GM19351 (cell line): ENCODE measurements at regions not wholly inside any gene's neighbourhood (a gene's known extent, or its start where the extent isn't known, plus 50 kb on each side); places are given as distances from the start of the nearest gene placed in this dataset.
"Not testable (repeated sequence)": the region's sequence is repeated elsewhere in the genome, so short reads cannot be mapped to it uniquely, and the experiment has no call there.

Source experiments
- ATAC-seq: cut with Tn5 transposase; IDR thresholded peaks from one replicate; pipeline ENCODE4 v1.9.1; 2021; ENCODE audit warnings: mild to moderate bottlenecking, moderate library complexity; ENCODE audit not compliant: unreplicated experiment

DNA sequence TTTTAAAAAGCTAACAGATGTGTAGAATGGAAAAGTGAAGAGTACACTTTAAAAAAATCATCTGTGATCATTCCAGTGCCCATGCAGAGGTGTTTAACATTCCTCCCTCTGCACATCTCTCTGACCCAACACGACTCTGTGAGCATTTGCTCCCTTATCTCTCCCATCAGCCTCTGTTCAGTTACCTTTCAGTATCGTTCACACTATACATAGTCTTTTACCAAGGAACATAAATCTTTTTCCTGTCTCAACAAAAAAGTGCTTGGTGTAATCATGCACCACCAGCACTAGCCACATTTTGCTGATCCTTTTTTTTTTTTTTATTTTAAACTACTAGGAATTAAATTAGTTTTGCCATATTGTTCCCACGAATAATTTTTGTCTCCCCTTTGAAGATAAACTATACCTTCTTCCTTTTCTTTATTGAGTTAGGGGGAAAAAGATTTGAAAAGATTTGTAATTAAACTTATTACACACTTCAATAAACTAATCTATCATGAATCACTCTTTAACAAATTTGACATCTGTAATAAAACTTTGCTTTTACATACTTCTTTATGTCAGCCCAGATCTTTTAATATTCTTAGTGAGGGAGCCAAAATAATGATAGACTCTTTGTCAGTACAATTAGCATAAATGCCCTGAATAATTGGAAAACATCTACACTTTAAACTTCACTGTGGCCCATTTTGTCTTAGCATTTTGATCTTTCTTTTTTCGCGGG, 489.8 kb upstream of the FANCL start:
- ATAC-seq, result no peak

DNA sequence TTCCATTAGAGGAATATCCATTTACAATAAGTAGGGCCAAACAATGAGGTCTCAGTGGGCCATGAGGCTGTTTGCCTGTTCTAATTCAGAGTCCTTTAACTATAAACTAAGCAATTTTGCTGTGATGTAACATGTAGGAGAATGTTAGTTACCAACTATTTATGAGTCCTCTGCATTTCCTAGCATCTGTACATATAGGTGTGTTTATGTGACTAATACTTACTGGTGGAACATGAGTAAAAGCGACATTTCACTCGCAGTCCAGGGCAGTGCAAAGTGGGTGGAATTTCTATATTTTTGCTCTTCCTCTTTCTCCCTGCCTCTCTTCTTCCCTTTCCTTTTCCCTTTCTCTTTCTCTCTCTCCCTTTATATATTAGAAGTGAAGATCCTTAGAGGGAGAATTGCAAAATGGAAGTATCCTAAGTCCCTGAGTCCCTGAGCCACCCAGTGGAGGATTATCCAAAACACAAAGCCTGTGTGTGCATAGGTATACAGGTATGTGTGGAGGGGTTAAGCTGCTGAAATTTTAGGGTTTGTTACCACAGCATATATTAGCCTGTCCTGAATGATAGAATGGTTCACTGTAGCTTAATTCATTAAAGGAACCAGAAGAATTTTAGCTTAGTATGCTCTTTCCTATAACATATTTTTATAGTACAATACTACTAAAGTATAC, 487.0 kb upstream of the FANCL start:
- ATAC-seq, result no peak

DNA sequence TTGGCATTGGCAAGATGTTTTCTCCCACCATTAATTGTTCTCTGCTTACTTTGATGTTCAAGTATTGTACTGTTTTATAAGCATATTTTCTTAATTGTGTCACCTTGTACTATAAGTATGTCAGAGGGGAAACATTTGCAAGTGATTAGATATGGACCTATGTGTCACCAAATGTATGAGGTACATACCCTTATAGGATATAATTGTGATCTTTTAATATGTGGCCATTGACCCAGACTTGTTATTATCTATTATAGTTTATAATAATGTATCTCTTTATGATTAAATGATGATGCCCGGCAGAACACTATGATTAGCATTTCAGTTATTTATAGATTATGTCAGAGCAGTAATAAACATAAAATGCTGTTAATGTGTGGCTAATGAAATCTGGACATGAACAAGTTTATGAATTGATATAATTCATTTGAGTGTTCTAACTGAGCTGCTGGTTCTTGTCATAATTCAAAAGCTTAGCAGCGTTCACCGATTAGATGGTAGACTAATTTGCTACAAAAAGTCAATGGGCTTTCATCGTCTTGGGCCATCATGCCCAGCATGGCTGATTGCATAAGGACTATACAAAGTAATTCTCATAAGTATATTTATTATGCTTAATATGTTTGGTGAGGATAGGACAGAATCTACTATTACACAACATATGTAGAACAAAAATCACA, 480.9 kb upstream of the FANCL start:
- ATAC-seq, result no peak

DNA sequence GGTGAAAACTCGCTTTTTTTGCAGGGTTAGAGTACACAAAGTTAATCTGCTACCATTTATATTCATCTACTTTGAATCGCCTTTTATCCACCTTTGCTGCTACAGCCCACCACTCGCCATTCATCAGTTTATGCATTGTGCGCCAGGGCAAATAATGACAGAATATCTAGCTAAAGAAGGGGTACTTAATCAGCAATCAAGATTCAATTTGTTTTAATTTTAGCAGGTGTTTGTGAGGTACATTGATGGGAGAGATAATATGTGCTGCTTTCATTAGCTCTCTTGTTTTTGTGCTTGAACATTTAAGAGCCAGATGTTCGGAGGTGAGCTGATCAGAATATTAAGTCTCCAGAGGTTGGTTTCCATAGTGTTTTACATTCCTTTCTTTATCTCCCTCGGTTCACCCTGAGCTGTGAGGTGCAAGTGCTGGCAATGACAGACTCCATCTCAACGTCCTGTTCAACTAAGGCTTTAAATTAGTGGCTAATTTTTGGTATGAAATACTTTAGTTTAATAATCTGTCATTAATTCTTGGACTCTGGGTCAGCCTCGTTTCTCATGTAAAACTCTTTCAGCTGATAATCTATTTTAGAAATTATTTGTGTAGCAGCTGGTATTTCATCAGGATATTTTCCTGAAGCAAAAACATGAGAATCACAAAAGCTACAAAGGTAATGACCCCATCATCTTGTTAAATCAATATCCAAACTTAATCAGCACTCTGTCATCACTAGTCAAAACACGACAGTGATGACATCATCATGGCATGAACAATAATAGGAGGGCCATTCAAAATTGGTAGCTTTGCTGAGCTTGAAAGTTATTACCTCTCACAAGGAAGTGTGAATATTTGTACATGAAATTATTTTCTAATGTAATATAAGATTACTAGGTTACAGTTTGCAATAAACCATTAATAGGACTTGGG, 479.9 kb upstream of the FANCL start:
- ATAC-seq, result no peak

DNA sequence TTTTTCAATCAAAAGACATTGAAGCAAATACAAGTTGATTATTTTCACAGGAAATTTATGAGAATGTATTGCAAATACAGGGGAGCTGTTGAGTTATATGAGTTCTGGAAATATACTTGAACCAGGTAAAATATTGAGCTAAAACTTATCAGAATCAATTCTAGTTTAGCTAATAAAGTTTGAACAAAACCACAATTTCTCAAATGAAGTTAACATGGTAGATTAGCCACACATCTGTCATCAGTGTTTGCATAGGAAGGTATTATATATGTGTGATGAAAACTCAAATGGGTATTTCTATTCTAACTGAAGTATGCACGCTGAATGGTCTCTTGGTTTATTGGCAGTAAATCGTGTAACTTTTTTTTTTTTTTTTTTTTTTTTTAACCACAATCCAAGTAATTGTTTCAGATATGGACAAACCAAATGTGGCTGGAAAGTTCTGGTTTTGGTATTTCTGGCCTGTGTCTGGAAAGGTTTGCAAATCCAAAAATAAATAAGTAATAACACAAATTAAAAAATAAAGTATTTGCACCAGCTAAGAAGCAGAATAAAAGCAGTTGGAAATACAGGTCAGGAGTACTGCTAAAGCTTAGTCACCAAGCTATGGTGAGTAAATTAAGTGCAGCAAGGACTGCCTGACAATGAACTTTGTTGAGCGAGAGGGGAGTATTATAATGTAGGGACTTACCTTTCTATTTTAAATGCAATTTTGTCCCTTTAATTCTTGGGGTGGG, 479.1 kb upstream of the FANCL start:
- ATAC-seq, result no peak

DNA sequence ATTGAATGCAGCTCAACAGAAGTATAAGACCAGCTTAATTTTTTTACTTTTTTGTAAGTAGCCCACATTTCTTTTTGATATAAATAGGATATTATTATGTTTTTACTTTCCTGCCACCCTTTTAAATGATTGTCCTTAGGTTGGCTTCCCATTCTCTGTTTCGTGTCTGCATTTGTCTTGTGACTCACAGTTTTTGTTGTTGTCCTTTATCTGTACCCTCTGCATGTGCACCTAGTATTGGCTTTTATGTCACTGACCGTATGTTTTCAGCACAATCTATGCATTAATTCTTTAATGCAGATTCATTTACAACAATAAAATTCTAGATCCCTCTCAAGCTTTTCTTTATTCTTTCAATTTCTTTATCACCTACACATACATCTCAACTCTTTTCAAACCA, 474.2 kb upstream of the FANCL start:
- no peak for ATAC-seq

DNA sequence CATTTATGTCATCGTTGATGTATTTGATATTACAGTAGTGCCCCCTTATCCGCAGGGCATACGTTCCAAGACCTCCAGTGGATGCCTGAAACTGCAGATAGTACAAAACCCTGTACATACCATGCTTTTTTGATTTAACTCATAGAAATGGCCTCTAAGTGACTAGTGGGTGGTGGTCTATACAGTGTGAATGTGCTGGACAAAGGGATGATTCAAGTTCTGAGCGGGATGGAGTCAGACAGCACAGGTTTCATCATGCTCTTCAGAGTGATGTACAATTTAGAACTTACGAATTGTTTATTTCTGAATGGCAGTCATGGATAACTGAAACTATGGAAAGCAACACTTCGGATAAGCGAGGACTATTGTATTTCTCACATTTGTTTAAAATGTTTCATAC, 473.1 kb upstream of the FANCL start:
- ATAC-seq, result no peak

DNA sequence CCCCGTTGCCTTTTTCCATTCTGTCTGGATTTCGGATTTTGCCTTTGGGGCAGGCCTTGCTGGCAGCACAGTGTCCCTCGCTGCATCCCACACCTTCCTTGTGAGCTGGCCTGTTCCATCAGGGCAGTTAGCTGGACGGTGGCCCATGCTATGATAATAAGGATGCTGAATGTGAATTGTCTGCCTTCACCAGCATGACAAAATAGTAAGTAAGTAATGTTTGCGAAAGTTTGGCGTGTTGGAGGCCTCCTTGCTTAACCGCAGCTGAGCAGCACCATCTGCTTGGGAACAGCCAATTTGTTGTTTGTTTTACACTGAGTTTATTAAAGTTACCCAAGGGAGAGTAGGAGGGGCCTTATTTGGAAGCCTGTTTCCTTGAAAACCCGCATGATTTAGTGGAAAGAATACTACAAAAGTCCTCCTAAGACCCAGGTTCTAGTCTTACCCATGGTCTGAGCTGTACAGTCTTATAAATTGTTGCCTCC, 469.7 kb upstream of the FANCL start:
- ATAC-seq, result no peak

DNA sequence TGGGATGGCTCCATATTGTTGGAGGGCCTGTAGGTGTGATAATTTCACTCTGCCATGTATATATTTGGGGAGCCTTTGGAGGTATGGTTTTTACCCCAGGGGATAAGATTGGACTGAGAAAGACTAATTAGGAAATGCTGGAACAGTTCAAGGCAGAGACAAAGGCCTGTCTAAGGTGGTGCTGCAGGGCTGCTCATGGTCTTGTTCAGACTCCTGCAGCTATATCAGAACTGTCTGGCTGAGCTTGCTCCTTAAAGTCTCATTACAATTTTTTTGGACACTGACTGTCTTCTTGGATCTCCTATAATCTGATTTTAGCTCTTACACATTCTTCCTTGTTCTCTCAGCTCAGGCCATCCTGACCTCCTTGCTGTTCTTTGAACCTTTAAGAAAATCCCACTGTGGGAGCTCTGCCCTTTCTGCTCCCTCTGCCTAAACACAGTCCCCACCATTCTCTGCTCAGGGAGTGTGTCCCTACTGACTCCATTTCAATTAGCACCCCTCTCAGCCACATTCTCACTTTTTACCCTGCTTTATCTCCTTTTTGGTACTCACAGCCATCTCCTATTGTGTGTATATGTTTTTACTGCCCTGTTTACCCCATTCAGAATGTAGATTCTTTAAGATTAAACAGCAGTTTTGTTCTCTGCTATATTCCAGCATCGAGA, 468.7 kb upstream of the FANCL start:
- no peak for ATAC-seq

DNA sequence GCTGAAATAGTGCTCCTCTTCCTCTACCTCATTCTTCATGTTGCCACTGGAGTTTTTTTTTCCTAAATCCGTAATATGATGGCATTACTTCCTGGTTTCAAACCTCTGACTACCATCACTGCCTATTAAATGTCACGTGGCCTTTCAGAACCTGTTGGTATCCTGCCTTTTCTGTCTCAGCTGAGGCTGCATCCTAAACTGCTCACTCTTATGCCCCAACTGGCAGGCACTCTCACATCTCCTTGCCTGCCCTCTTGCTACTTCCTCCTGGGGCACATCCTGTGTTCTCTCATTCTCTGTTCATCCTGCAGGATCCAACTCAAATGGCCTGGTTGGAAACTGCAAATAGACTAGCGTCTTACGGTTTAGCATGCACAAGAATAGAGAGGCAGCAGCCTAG, 468.1 kb upstream of the FANCL start:
- ATAC-seq, result no peak

DNA sequence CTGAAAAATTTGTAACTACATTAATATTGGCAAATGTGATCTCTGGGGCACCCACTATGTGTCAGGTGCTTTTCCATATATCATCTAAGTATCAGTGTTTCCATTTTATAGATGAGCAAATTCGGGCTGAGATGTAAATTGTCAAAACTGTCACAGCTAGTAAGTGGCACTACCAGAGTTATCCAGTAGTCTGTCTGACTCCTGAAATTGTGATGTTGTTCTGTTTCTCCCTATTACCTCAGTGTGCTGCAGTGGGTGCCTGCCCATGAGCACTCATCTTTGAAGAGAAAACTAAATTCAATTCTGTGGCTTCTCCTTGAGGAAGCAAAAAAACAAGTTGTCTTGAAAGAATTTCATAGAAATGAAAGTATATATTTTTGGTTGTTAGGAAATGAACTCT, 467.4 kb upstream of the FANCL start:
- ATAC-seq, result no peak

DNA sequence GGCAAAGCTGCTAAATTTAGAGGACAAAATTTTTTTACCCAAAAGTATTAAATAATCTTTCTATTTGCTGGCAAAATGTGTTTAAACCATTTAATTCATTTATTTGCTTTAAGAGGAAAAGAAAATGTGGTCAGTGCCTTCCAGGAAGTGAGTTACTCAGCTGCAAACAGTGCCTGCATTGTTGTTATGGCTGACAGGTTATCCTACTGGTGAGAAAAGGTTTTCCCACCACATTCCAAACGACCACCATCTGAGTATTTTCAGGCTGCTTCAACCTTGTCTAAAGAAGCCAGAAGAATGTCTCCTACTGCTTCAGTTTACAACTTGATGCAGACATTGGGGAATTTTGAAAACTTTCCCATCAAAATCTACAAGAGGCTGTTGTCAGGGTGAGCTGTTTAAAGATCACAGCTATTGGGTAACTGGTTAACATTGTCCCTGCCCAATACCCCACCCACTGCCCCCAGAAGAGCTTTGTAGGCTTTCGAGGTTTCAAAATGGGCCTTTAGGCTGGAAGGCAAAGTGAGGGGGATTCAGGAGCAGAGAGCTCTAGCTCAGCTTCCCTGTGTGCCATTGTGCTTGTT, 461.3 kb upstream of the FANCL start:
- no peak for ATAC-seq

DNA sequence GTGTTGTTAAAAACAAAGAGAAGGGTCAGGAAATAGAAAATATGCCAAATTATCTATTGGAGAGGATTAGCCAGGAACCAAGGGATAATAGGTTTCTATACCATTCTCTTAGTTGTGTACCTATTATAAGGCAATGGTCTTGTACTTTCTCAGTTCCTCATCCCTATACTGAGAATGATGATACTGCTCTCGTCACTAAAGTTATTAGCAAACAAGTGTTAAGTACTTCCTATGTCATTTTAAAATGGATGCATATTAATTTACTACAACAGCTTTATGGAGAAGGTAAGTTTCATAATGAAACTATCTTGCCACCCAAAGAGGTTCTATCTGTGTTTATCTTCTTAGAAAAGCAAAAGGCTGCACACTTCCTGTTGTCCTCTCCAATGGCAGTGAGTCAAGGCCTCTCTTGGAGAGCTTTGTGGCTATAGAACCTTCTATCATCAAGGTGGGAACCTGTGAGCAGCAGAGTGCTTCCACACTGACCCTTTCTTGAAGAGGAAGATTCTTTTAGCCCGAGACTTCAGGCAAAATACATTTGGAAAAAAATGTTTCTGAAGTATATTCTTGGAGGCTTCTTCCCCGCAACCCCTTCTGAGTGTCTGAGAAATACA, 460.7 kb upstream of the FANCL start:
- peak; percentile 78 for ATAC-seq

DNA sequence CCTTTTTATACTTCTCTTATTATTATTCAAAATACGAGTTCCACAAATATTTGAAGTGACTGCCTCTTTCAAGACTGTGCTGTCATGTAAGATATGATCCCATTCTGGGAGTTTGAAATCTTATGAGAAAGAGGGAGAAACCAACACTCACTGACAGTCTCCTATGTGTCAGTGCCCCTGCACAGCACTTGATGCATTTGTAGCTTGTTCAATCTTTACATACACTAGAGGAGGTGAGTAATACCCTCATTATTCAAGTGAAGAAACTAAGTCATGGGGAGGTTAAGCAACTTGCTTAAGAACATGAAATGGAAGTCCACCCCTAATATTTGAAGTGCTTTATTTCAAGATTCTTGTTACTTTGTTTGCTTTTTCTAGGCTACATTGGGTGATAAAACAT, 459.5 kb upstream of the FANCL start:
- no peak for ATAC-seq

DNA sequence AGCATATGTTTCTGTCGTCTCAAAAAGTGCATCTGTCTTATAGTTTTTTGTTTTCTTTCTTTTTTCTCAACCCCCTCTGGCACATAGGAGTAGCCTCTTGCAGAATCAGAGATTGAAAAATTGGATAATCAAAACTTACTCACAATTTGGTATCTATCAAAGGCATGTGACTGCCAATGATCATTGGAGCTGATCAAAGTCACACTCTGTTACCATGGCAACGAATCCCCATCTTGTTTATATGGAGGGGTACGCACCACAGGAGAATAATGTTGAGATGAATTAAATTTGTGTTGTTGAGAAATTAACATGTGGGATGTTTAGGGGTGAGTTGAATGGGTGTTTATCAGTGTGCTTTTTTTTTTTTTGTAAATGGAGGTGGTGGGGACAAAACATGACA, 458.3 kb upstream of the FANCL start:
- no peak for ATAC-seq

DNA sequence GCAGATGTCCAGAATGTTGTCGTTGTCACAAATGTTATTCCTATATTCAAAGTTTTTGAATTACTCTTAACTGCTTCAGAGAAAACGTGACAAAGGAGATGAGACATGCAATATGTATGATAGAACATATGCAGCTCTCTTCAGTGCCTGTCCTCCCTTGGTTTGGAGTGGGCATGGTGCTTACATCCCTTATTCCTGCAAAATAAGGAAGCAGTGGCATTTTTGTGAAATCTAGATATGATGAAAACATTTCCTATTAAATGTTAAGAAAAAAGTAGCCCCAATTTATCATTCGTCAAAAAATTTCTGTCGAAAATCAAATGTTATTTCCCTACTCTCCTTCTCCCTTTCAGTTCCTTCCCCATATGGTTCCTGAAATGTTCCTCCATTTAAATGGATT, 457.5 kb upstream of the FANCL start:
- ATAC-seq, result no peak

DNA sequence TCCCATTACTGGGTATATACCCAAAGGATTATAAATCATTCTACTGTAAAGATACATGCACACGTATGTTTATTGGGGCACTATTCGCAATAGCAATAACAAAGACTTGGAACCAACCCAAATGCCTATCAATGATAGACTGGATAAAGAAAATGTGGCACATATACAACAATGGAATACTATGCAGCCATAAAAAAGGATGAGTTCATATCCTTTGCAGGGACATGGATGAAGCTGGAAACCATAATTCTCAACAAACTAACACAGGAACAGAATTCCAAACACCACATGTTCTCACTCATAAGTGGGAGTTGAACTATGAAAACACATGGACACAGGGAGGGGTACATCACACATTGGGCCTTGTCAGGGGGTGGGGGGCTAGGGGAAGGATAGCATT, 453.0 kb upstream of the FANCL start:
- not testable (repeated sequence) for ATAC-seq

DNA sequence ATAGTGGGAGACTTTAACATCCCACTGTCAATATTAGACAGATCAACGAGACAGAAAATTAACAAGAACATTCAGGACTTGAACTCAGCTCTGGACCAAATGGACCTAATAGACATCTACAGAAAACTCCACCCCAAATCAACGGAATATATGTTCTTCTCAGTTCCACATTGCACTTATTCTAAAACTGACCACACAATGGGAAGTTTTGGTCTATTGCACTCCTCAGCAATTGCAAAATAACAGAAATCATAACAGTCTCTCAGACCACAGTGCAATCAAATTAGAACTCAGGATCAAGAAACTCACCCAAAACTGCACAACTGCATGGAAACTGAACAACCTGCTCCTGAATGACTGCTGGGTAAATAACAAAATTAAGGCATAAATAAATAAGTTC, 449.9 kb upstream of the FANCL start:
- ATAC-seq, result not testable (repeated sequence)

DNA sequence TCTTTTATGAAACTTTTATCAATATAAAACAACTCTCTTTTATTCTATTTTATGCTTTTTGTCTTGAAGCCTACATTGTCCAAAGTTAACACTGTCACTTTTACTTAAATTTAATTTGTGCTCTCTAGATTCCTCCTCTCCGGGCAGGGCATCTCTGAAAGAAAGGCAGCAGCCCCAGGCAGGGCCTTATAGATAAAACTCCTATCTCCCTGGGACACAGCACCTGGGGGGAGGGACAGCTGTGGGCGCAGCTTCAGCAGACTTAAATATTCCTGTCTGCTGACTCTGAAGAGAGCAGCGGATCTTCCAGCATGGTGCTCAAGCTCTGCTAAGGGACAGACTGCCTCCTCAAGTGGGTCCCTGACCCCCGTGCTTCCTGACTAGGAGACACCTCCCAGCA, 447.7 kb upstream of the FANCL start:
- no peak for ATAC-seq
